H9 (cell line): ENCODE measurements at regions not wholly inside any gene's neighbourhood (a gene's known extent, or its start where the extent isn't known, plus 50 kb on each side); places are given as distances from the start of the nearest gene placed in this dataset.

ENCODE experiments used
- DNase-seq: peaks from one replicate; pipeline ENCODE4 v3.0.0-alpha.2; 2017
- H2AFZ ChIP-seq: one replicate; pipeline ENCODE4 v1.6.1; 2013; ENCODE audit warnings: mild to moderate bottlenecking, low read length, control low read depth, moderate library complexity
- H2AK5ac ChIP-seq: 2 replicates; pipeline ENCODE4 v1.6.1; 2013; ENCODE audit warnings: low read length, control low read depth, mixed read lengths; ENCODE audit not compliant: insufficient read length
- H2BK120ac ChIP-seq: one replicate; pipeline ENCODE4 v1.6.1; 2013; ENCODE audit warnings: low read depth, mild to moderate bottlenecking, low read length, control low read depth, inconsistent platforms; ENCODE audit not compliant: poor library complexity, severe bottlenecking
- H2BK12ac ChIP-seq: 2 replicates; pipeline ENCODE4 v1.6.1; 2013; ENCODE audit warnings: low read length, control low read depth, mixed read lengths, low read depth; ENCODE audit not compliant: insufficient read length
- H2BK15ac ChIP-seq: 2 replicates; pipeline ENCODE4 v1.6.1; 2013; ENCODE audit warnings: low read depth, low read length, control low read depth
- H2BK20ac ChIP-seq: one replicate; pipeline ENCODE4 v1.6.1; 2013; ENCODE audit warnings: low read depth, mild to moderate bottlenecking, low read length, control low read depth, inconsistent platforms; ENCODE audit not compliant: poor library complexity, severe bottlenecking
- H2BK5ac ChIP-seq: 2 replicates; pipeline ENCODE4 v1.6.1; 2013; ENCODE audit warnings: low read length, control low read depth, mixed read lengths; ENCODE audit not compliant: insufficient read length
- H3K14ac ChIP-seq: 2 replicates; pipeline ENCODE4 v1.6.1; 2013; ENCODE audit warnings: low read length, control low read depth; ENCODE audit not compliant: insufficient read depth
- H3K18ac ChIP-seq: 2 replicates; pipeline ENCODE4 v1.6.1; 2013; ENCODE audit warnings: low read depth, mild to moderate bottlenecking, mixed read lengths, low read length, control low read depth; ENCODE audit not compliant: insufficient read length
- H3K23ac ChIP-seq: 2 replicates; pipeline ENCODE4 v1.6.1; 2013; ENCODE audit warnings: low read length, control low read depth, mixed read lengths, low read depth; ENCODE audit not compliant: insufficient read length
- H3K23me2 ChIP-seq: 2 replicates; pipeline ENCODE4 v1.6.1; 2013; ENCODE audit warnings: low read depth, mild to moderate bottlenecking, mixed read lengths, low read length, control low read depth; ENCODE audit not compliant: insufficient read length, poor library complexity, severe bottlenecking
- H3K27ac ChIP-seq: 2 replicates; pipeline ENCODE4 v1.5.1; 2013; ENCODE audit warnings: low read length, control low read depth, mixed read lengths, low read depth; ENCODE audit not compliant: insufficient read length
- H3K27me3 ChIP-seq: 2 replicates; pipeline ENCODE4 v1.6.1; 2013; ENCODE audit warnings: low read length, control low read depth, inconsistent platforms; ENCODE audit not compliant: insufficient read depth
- H3K4ac ChIP-seq: 2 replicates; pipeline ENCODE4 v1.6.1; 2013; ENCODE audit warnings: low read depth, mild to moderate bottlenecking, control low read depth, inconsistent platforms, low read length, moderate library complexity
- H3K4me1 ChIP-seq: 2 replicates; pipeline ENCODE4 v1.6.1; 2013; ENCODE audit warnings: low read length, control low read depth, inconsistent platforms; ENCODE audit not compliant: insufficient read depth
- H3K4me2 ChIP-seq: 2 replicates; pipeline ENCODE4 v1.6.1; 2013; ENCODE audit warnings: low read length, control low read depth, mixed read lengths; ENCODE audit not compliant: insufficient read length, insufficient read depth
- H3K56ac ChIP-seq: 2 replicates; pipeline ENCODE4 v1.6.1; 2013; ENCODE audit warnings: low read depth, mild to moderate bottlenecking, mixed read lengths, low read length, control low read depth; ENCODE audit not compliant: insufficient read length
- H3K79me1 ChIP-seq: 2 replicates; pipeline ENCODE4 v1.6.1; 2013; ENCODE audit warnings: low read depth, mild to moderate bottlenecking, moderate library complexity, low read length, control low read depth, inconsistent platforms; ENCODE audit not compliant: insufficient read depth, poor library complexity, severe bottlenecking
- H3K79me2 ChIP-seq: 2 replicates; pipeline ENCODE4 v1.6.1; 2013; ENCODE audit warnings: low read length, control low read depth, inconsistent platforms; ENCODE audit not compliant: insufficient read depth
- H3K9ac ChIP-seq: 2 replicates; pipeline ENCODE4 v1.6.1; 2013; ENCODE audit warnings: low read length, control low read depth, mixed read lengths; ENCODE audit not compliant: insufficient read length; ENCODE audit errors: extremely low read depth
- H3K9me3 ChIP-seq: one replicate; pipeline ENCODE4 v1.6.1; 2013; ENCODE audit warnings: low read depth, low read length, inconsistent platforms; ENCODE audit not compliant: control insufficient read depth
- H3T11ph ChIP-seq: one replicate; pipeline ENCODE4 v1.6.1; 2013; ENCODE audit warnings: mild to moderate bottlenecking, low read length, control low read depth, inconsistent platforms
- H4K20me1 ChIP-seq: one replicate; pipeline ENCODE4 v1.6.1; 2013; ENCODE audit not compliant: control insufficient read depth, insufficient read length, insufficient read depth
- H4K5ac ChIP-seq: 2 replicates; pipeline ENCODE4 v1.6.1; 2013; ENCODE audit warnings: low read depth, mild to moderate bottlenecking, mixed read lengths, low read length, control low read depth; ENCODE audit not compliant: insufficient read length
- H4K8ac ChIP-seq: replicated peaks from 2 replicates; pipeline ENCODE4 v1.6.1; 2013; ENCODE audit warnings: low read length, control low read depth, mixed read lengths, low read depth; ENCODE audit not compliant: insufficient read length
- H4K91ac ChIP-seq: 2 replicates; pipeline ENCODE4 v1.6.1; 2013; ENCODE audit warnings: low read depth, mild to moderate bottlenecking, moderate library complexity, mixed read lengths, low read length, control low read depth; ENCODE audit not compliant: insufficient read length
- H3K27ac Mint-ChIP-seq, 3 experiments: 2 replicates in 2 of 3; 3 replicates in 1 of 3; pipeline ENCODE4 v1.8.0; 2020 to 2021; ENCODE audit warnings: mixed read lengths in 3 of 3, mild to moderate bottlenecking in 1 of 3, moderate library complexity in 1 of 3
- H3K27me3 Mint-ChIP-seq: 2 replicates; pipeline ENCODE4 v1.8.0; 2021; ENCODE audit warnings: low read depth, mild to moderate bottlenecking, moderate library complexity, mixed read lengths
- H3K36me3 Mint-ChIP-seq, 3 experiments: 2 replicates in 2 of 3; 3 replicates in 1 of 3; pipeline ENCODE4 v1.8.0; 2020 to 2021; ENCODE audit warnings: low read depth in 3 of 3, mixed read lengths in 3 of 3; ENCODE audit not compliant: insufficient read depth in 1 of 3
- H3K4me1 Mint-ChIP-seq, 2 experiments: 2 replicates each; pipeline ENCODE4 v1.8.0; 2020; ENCODE audit warnings: mixed read lengths in 2 of 2
- H3K4me3 Mint-ChIP-seq, 2 experiments: 2 replicates in 1 of 2; 3 replicates in 1 of 2; pipeline ENCODE4 v1.8.0; 2020 to 2021; ENCODE audit warnings: mild to moderate bottlenecking in 2 of 2, mixed read lengths in 2 of 2, moderate library complexity in 1 of 2
- H3K9me3 Mint-ChIP-seq, 2 experiments: 2 replicates in 1 of 2; 3 replicates in 1 of 2; pipeline ENCODE4 v1.8.0; 2020; ENCODE audit warnings: mild to moderate bottlenecking in 2 of 2, mixed read lengths in 2 of 2, moderate library complexity in 1 of 2
- WGBS: extraction: QIAGEN DNeasy Blood & Tissue Kit; methylation state at CpG from one replicate; pipeline ENCODE4 v1.1.7; 2013; ENCODE audit warnings: missing lambda C conversion rate, low lambda C conversion rate, mixed read lengths; ENCODE audit not compliant: insufficient read length; ENCODE audit errors: extremely low coverage; 5-methylcytosine and 5-hydroxymethylcytosine counted together
- TF ChIP-seq, protein P1 (sequence below): fragments of 200-600 bp; sonication (generic); conservative IDR thresholded peaks from 3 replicates; pipeline ENCODE4 v1.8.0; 2021; ENCODE audit warnings: antibody characterized with exemption, mild to moderate bottlenecking

DNA sequence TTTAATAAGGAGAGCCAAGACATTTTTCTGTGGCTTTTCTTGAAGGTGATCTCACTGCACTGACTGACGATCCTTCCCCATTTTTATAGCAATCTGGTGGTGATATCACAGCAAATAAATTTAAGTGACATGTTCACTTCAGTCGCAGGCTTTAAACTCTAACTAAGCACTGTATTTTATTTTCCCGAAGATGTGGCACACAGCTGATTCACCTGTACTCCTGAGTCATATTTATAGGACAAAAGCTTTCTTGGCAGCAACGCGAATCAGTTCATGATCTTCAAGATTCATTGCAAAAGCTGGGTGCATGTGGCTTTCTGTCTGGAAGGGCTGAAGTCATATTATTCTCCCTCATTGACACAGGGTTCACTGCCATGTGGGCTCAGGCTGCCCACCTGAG lies 79.8 kb upstream of the TUNAR start:
- Histone ChIP-seq H3K56ac (no peak overlapping the region), H3K4me1 (no peaks in the 10 kb centered on the region; the same call in 1 of the 2 replicates), H2BK12ac (no peak overlapping the region), H2AFZ (no peak overlapping the region), H4K5ac (no peak overlapping the region), H3K79me2 (no peaks in the 10 kb centered on the region), H2BK5ac (no peak overlapping the region), H3K23ac (no peak overlapping the region), H3K4me2 (no peak overlapping the region), H3K27ac (no peak overlapping the region), H3K79me1 (no peaks in the 10 kb centered on the region), H3K23me2 (no peaks in the 10 kb centered on the region), H3T11ph (no peak overlapping the region), H4K8ac (no peak overlapping the region), H3K9ac (no peak overlapping the region), H4K91ac (no peak overlapping the region), H3K14ac (no peak overlapping the region), H2BK120ac (no peak overlapping the region), H3K4ac (no peak overlapping the region), H3K9me3 (no peaks in the 10 kb centered on the region), H4K20me1 (no peaks in the 10 kb centered on the region), H2BK15ac (no peak overlapping the region), H3K27me3 (no peaks in the 10 kb centered on the region), H3K18ac (no peak overlapping the region), H2BK20ac (no peak overlapping the region), H2AK5ac (no peak overlapping the region)
- TF ChIP-seq, protein P1, sequence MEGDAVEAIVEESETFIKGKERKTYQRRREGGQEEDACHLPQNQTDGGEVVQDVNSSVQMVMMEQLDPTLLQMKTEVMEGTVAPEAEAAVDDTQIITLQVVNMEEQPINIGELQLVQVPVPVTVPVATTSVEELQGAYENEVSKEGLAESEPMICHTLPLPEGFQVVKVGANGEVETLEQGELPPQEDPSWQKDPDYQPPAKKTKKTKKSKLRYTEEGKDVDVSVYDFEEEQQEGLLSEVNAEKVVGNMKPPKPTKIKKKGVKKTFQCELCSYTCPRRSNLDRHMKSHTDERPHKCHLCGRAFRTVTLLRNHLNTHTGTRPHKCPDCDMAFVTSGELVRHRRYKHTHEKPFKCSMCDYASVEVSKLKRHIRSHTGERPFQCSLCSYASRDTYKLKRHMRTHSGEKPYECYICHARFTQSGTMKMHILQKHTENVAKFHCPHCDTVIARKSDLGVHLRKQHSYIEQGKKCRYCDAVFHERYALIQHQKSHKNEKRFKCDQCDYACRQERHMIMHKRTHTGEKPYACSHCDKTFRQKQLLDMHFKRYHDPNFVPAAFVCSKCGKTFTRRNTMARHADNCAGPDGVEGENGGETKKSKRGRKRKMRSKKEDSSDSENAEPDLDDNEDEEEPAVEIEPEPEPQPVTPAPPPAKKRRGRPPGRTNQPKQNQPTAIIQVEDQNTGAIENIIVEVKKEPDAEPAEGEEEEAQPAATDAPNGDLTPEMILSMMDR = no peak
- Mint-ChIP-seq H3K9me3 (peaks cover 4 to 9% of the 10 kb centered on the region in 2 experiments; a peak in 3 of 5 replicates), H3K27me3 (peaks cover 20% of the 10 kb centered on the region), H3K27ac (no peak overlapping the region), H3K4me3 (no peak overlapping the region), H3K36me3 (peaks cover 0 to 5% (median 0%) of the 10 kb centered on the region in 3 experiments; a peak in 2 of 7 replicates), H3K4me1 (peaks cover 12% of the 10 kb centered on the region in 2 experiments)
- no CpG with 5 or more reads among the region's 5 CpGs for WGBS
- DNase-seq = no peak
